AG04450 (cell line): ENCODE measurements at regions not wholly inside any gene's neighbourhood (a gene's known extent, or its start where the extent isn't known, plus 50 kb on each side); places are given as distances from the start of the nearest gene placed in this dataset.
A peak's percentile ranks its signal among the peaks of the same experiment; 100 is the strongest.

Experiments
- CTCF ChIA-PET: fragments of 300-600, 350-600 bp; formaldehyde crosslinking; extraction: SDS; loops from one replicate; lab custom pipeline; 2022; ENCODE audit warnings: antibody characterized with exemption, inconsistent platforms; lab: Charles Lee
- POLR2A ChIA-PET: fragments of 350-600 bp; formaldehyde crosslinking; extraction: SDS; loops from one replicate; lab custom pipeline; 2021; ENCODE audit warnings: antibody characterized with exemption, inconsistent platforms; lab: Yijun Ruan, JAX
- DNase-seq: peaks from one replicate; pipeline ENCODE4 v3.0.0-alpha.2; 2011; ENCODE audit warnings: low read depth, low spot score
- H3K27ac ChIP-seq: one replicate; pipeline ENCODE4 v1.5.1; 2012; ENCODE audit warnings: low read depth, low read length, control low read depth
- H3K27me3 ChIP-seq: one replicate; pipeline ENCODE4 v1.6.0; 2012; ENCODE audit warnings: low read length; ENCODE audit not compliant: control insufficient read depth, insufficient read depth
- H3K4me3 ChIP-seq: 2 replicates; pipeline ENCODE4 v1.5.1; 2011; ENCODE audit warnings: mild to moderate bottlenecking, low read depth, low read length, control low read depth
- H3K9me3 ChIP-seq: 2 replicates; pipeline ENCODE4 v1.5.1; 2012; ENCODE audit warnings: low read length; ENCODE audit not compliant: control insufficient read depth, insufficient read depth
- TF ChIP-seq, protein P1 (sequence below): IDR thresholded peaks from 2 replicates; pipeline ENCODE4 v1.5.1; 2011; ENCODE audit warnings: low read depth, low read length, control low read depth, inconsistent platforms

GRCh38 chr6:81075974-81076373, 676.5 kb downstream of the TENT5A start:
- H3K27ac ChIP-seq, result no peak overlapping the region
- CTCF ChIA-PET, result interaction anchor here (0.6 to 2.0 kb wide), 11 partner anchors 10 to 1208 kb away, joined by 3 to 10 read pairs (median 5); no protein-coding TSS in a partner anchor
- no peaks in the 10 kb centered on the region for H3K9me3 ChIP-seq
- POLR2A ChIA-PET, result no interaction called here
- no peak for DNase-seq
- H3K4me3 ChIP-seq, result no peak overlapping the region
- H3K27me3 ChIP-seq, result no peaks in the 10 kb centered on the region
- TF ChIP-seq, protein P1, sequence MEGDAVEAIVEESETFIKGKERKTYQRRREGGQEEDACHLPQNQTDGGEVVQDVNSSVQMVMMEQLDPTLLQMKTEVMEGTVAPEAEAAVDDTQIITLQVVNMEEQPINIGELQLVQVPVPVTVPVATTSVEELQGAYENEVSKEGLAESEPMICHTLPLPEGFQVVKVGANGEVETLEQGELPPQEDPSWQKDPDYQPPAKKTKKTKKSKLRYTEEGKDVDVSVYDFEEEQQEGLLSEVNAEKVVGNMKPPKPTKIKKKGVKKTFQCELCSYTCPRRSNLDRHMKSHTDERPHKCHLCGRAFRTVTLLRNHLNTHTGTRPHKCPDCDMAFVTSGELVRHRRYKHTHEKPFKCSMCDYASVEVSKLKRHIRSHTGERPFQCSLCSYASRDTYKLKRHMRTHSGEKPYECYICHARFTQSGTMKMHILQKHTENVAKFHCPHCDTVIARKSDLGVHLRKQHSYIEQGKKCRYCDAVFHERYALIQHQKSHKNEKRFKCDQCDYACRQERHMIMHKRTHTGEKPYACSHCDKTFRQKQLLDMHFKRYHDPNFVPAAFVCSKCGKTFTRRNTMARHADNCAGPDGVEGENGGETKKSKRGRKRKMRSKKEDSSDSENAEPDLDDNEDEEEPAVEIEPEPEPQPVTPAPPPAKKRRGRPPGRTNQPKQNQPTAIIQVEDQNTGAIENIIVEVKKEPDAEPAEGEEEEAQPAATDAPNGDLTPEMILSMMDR, result peak; percentile 70

DNA sequence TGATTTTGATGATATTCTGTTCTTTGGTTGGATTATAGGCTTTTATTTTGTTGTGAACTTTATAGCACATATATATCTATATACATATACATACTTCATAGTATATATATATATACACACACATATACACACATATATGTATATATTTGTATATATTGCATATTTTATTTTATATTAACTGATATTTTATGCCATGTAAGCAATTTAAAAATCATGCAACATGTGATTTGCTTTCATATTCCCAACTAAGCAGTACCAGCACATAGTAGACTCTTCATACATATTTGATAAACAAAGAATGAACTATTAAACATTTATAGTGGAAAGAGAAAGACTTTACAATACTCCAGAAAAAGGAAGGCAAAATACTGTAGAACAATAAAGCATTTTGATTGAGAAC, 679.2 kb downstream of the TENT5A start:
- ChIA-PET POLR2A (no interaction called here), CTCF (no interaction called here)
- TF ChIP-seq, protein P1, result no peak
- DNase-seq, result no peak
- H3K4me3 ChIP-seq, result no peak overlapping the region
- H3K9me3 ChIP-seq, result no peaks in the 10 kb centered on the region
- no peak overlapping the region for H3K27ac ChIP-seq
- H3K27me3 ChIP-seq, result no peaks in the 10 kb centered on the region

GRCh38 chr6:81071121-81071520, 681.4 kb downstream of the TENT5A start:
- ChIA-PET POLR2A (no interaction called here), CTCF (no interaction called here)
- H3K27me3 ChIP-seq, result no peaks in the 10 kb centered on the region
- H3K9me3 ChIP-seq, result no peaks in the 10 kb centered on the region
- no peak overlapping the region for H3K4me3 ChIP-seq
- DNase-seq, result no peak
- TF ChIP-seq, protein P1, result no peak
- no peak overlapping the region for H3K27ac ChIP-seq

- POLR2A ChIA-PET, result no interaction called here
Measured at GRCh38 chr6:81067057-81067456, 685.4 kb downstream of the TENT5A start.

GRCh38 chr6:81063891-81064290, 688.6 kb downstream of the TENT5A start:
- Histone ChIP-seq H3K27me3 (no peaks in the 10 kb centered on the region), H3K9me3 (peaks cover 4% of the 10 kb centered on the region; the same call in 1 of the 2 replicates), H3K27ac (no peak overlapping the region), H3K4me3 (no peak overlapping the region)
- DNase-seq, result no peak
- POLR2A ChIA-PET, result no interaction called here
- CTCF ChIA-PET, result no interaction called here
- TF ChIP-seq, protein P1, result no peak

More at GRCh38 chr6:81067057-81067456, 685.4 kb downstream of the TENT5A start:
- CTCF ChIA-PET, result no interaction called here
- TF ChIP-seq, protein P1, result no peak
- DNase-seq, result no peak
- no peaks in the 10 kb centered on the region for H3K27me3 ChIP-seq
- peaks cover 4% of the 10 kb centered on the region; the same call in 1 of the 2 replicates for H3K9me3 ChIP-seq
- H3K4me3 ChIP-seq, result no peak overlapping the region
- H3K27ac ChIP-seq, result no peak overlapping the region
